ENCODE measurements at regions not wholly inside any gene's neighbourhood (a gene's known extent, or its start where the extent isn't known, plus 50 kb on each side); places are given as distances from the start of the nearest gene placed in this dataset.

DNA sequence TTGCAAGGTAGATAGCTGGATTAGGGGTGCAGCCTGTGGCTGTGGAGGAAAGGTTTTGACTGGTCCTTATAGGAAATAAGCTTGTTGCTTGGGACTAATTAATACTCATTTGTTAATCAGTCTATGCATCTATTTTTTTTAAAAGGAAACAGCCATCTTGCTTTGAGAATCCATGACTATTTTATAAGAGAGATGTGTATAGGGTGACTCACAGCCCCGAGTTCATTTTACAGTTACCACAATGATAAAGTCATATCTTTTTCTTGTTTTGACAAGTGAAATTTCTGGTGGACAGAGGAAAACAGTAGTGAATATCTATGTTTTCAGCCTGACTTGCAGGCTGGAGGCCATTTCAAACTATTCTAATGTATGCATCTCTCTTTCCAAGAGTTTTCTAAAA, 193.5 kb upstream of the CCDC68 start:
- intact Hi-C loops (cut with DNase I): loop anchor here (10.0 kb wide), 1 partner anchor 58 kb away; no protein-coding TSS in a partner anchor
- 94 to 96% methylated on average over 1 of the region's 1 CpG for WGBS, 2 donors
- Histone ChIP-seq H3K36me3 (no peaks in the 10 kb centered on the region), H3K27ac (no peak overlapping the region), H3K27me3 (no peaks in the 10 kb centered on the region), H3K4me3 (replicated peaks in 1 of 3) (no peak overlapping the region), H3K4me1 (no peaks in the 10 kb centered on the region), H3K9me3 (no peaks in the 10 kb centered on the region)
- TF ChIP-seq POLR2A (IDR thresholded peaks at IDR 0.05): no peak
- TF ChIP-seq, protein P1, sequence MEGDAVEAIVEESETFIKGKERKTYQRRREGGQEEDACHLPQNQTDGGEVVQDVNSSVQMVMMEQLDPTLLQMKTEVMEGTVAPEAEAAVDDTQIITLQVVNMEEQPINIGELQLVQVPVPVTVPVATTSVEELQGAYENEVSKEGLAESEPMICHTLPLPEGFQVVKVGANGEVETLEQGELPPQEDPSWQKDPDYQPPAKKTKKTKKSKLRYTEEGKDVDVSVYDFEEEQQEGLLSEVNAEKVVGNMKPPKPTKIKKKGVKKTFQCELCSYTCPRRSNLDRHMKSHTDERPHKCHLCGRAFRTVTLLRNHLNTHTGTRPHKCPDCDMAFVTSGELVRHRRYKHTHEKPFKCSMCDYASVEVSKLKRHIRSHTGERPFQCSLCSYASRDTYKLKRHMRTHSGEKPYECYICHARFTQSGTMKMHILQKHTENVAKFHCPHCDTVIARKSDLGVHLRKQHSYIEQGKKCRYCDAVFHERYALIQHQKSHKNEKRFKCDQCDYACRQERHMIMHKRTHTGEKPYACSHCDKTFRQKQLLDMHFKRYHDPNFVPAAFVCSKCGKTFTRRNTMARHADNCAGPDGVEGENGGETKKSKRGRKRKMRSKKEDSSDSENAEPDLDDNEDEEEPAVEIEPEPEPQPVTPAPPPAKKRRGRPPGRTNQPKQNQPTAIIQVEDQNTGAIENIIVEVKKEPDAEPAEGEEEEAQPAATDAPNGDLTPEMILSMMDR (IDR thresholded peaks at IDR 0.05): no peak
- DNase-seq: no peak

DNA sequence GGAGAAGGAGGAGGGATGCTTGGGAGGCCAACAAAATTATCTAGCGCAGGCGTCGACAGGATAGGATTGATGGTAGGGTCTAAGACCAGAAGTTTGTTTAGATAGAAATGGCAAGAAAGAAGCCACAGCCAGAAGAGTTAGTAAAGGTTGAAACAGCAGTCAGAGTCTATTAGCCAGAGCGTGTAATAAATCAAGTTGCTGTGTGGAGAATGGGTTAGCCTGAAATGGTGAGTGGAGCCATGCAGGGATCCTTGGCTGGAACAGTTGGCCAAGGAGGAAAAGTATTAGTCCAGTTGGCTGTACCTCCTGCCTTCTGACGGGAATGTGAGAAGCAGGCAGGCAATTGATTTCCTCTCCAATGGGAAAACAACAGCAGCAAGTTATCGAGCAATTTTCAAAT, 190.7 kb upstream of the CCDC68 start:
- Histone ChIP-seq H3K36me3 (no peaks in the 10 kb centered on the region), H3K27me3 (no peaks in the 10 kb centered on the region), H3K27ac (no peak overlapping the region), H3K4me3 (replicated peaks in 1 of 3) (no peak overlapping the region), H3K4me1 (no peaks in the 10 kb centered on the region), H3K9me3 (no peaks in the 10 kb centered on the region)
- no peak for DNase-seq
- intact Hi-C loops (cut with DNase I): loop anchor here (10.0 kb wide), 1 partner anchor 55 kb away; no protein-coding TSS in a partner anchor
- 73 to 86% methylated on average over 6 of the region's 6 CpGs for WGBS, 2 donors
- no peak for TF ChIP-seq POLR2A (IDR thresholded peaks at IDR 0.05)
- TF ChIP-seq, protein P1 (IDR thresholded peaks at IDR 0.05): no peak

DNA sequence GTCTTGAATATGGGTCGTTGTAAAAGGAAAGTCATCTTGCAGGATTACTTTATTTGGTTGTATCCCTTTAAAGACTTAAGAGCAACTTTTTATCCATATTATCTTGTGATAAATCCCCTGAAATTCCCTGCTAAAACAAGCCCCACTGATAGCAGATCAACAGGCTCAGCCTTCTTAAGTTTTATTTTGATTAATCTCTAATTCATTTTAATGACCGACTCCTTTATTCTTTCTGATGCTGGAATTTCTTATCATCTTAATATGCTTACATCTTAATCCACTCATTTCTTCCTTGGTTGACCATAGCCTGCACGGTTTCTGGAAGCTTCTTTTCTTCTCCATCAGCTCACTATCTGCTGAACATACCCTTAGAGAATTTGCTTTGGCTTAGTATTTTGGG, 188.5 kb upstream of the CCDC68 start:
- Histone ChIP-seq H3K4me1 (no peaks in the 10 kb centered on the region), H3K4me3 (replicated peaks in 1 of 3) (no peak overlapping the region), H3K36me3 (no peaks in the 10 kb centered on the region), H3K9me3 (no peaks in the 10 kb centered on the region), H3K27ac (no peak overlapping the region), H3K27me3 (no peaks in the 10 kb centered on the region)
- WGBS, 2 donors: 61 to 72% methylated on average over 3 of the region's 3 CpGs
- intact Hi-C loops (cut with DNase I): no loop called here
- no peak for TF ChIP-seq POLR2A (IDR thresholded peaks at IDR 0.05)
- TF ChIP-seq, protein P1 (IDR thresholded peaks at IDR 0.05): no peak
- no peak for DNase-seq

DNA sequence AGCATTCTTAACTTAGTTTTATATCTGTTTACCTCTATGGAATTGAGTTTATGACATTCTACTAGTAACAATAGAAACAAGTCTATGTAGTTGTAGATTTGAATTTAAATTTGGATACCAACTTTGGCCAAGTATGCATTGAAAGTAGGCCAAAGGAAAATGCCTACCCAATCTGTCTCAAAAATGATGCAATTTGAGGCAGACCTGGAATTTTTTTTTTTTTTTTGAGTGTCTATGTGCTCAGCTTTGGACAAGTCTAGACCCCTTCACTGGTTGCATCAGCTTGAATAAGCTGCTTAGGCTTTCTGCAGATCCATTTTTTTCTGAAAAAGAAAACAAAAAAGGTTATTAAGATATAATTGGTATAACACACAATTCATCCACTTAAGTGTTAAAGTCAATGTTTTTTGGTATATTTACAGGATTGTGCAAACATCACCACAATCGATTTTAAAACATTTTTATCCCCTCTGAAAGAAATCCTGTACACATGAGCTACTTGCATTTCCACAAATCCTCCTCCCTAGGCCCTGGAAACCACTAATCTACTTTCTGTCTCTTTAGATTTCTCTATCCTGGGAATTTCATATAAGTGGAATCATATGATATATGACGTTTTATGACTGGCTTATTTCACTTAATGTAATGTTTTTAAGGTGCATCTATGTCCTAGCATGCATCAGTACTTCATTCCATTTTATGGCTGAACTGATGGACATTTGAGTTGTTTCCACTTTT, 185.1 kb upstream of the CCDC68 start:
- TF ChIP-seq, protein P1 (IDR thresholded peaks at IDR 0.05): no peak
- TF ChIP-seq POLR2A (IDR thresholded peaks at IDR 0.05): no peak
- no peaks in the 10 kb centered on the region for H3K27me3 ChIP-seq
- WGBS, 2 donors: 36 to 63% methylated on average over 2 of the region's 2 CpGs

DNA sequence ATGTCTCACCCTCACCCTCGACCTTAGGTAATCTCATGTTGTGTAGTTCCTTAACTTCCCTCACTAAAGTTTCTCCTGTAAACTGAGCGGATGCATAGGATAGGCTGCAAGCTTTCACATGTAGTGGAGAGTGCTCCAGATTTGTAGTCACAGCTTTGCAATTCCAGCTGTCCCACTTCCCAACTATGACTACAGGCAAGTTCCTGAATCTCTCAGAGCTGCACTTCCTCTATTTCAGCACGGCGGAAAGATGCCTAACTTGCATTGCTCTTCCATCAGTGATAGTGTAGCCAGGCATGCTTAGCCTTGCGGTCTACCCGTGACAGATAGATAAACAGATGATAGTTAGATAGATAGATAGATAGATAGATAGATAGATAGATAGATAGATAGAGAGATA, 183.1 kb upstream of the CCDC68 start:
- 90 to 92% methylated on average over 6 of the region's 6 CpGs for WGBS, 2 donors
- Histone ChIP-seq H3K27me3 (no peaks in the 10 kb centered on the region), H3K27ac (no peak overlapping the region), H3K4me1 (no peaks in the 10 kb centered on the region), H3K9me3 (no peaks in the 10 kb centered on the region), H3K4me3 (replicated peaks in 1 of 3) (no peak overlapping the region), H3K36me3 (no peaks in the 10 kb centered on the region)
- DNase-seq: no peak
- intact Hi-C loops (cut with DNase I): no loop called here
- TF ChIP-seq, protein P1 (IDR thresholded peaks at IDR 0.05): no peak
- no peak for TF ChIP-seq POLR2A (IDR thresholded peaks at IDR 0.05)

More for the DNA sequence above, 185.1 kb upstream of the CCDC68 start:
- intact Hi-C loops (cut with DNase I): no loop called here
- DNase-seq: no peak
- Histone ChIP-seq H3K27ac (no peak overlapping the region), H3K9me3 (no peaks in the 10 kb centered on the region), H3K4me3 (replicated peaks in 1 of 3) (no peak overlapping the region), H3K36me3 (no peaks in the 10 kb centered on the region), H3K4me1 (no peaks in the 10 kb centered on the region)
